Naive B cell (primary cell): ENCODE measurements at regions not wholly inside any gene's neighbourhood (a gene's known extent, or its start where the extent isn't known, plus 50 kb on each side); places are given as distances from the start of the nearest gene placed in this dataset.
A peak's percentile ranks its signal among the peaks of the same experiment; 100 is the strongest.

Source experiments
- ATAC-seq, 2 donors: fragments of 150-1000 bp; cut with Tn5 transposase; 2 replicates each; pipeline ENCODE4 v1.10.0; 2021; ENCODE audit warnings: low read depth in 2 of 2, mild to moderate bottlenecking in 2 of 2, moderate library complexity in 2 of 2
- DNase-seq: peaks from one replicate; pipeline ENCODE4 v3.0.0; 2022
- H3K27ac Mint-ChIP-seq, 6 donors: one replicate each; pipeline ENCODE4 v1.8.0; 2020 to 2022; ENCODE audit warnings: mild to moderate bottlenecking in 6 of 6, mixed read lengths in 6 of 6, moderate library complexity in 5 of 6, inconsistent platforms in 2 of 6
- H3K27me3 Mint-ChIP-seq, 3 donors: one replicate each; pipeline ENCODE4 v1.8.0; 2021 to 2022; ENCODE audit warnings: mixed read lengths in 3 of 3, mild to moderate bottlenecking in 1 of 3
- H3K36me3 Mint-ChIP-seq, 2 donors: one replicate each; pipeline ENCODE4 v1.8.0; 2020 to 2022; ENCODE audit warnings: mixed read lengths in 2 of 2, inconsistent platforms in 1 of 2, mild to moderate bottlenecking in 1 of 2
- H3K4me1 Mint-ChIP-seq, 3 donors: one replicate each; pipeline ENCODE4 v1.8.0; 2020 to 2022; ENCODE audit warnings: mixed read lengths in 3 of 3, inconsistent platforms in 1 of 3, mild to moderate bottlenecking in 1 of 3, moderate library complexity in 1 of 3
- H3K4me3 Mint-ChIP-seq, 8 donors: one replicate each; pipeline ENCODE4 v1.8.0; 2020 to 2022; ENCODE audit warnings: mild to moderate bottlenecking in 8 of 8, mixed read lengths in 8 of 8, moderate library complexity in 8 of 8, inconsistent platforms in 2 of 8
- H3K9me3 Mint-ChIP-seq, 7 donors: one replicate each; pipeline ENCODE4 v1.8.0; 2020 to 2022; ENCODE audit warnings: mixed read lengths in 7 of 7, mild to moderate bottlenecking in 5 of 7, inconsistent platforms in 2 of 7, moderate library complexity in 1 of 7

- peaks cover 0 to 2% (median 0%) of the 10 kb centered on the region in 7 donors for H3K9me3 Mint-ChIP-seq
- peak; percentile 44 to 46 for ATAC-seq
- H3K4me1 Mint-ChIP-seq: peaks cover 44 to 70% (median 63%) of the 10 kb centered on the region in 3 donors
- H3K4me3 Mint-ChIP-seq: peak overlapping the region in 5 of 8 donors; percentile 38 to 79 (median 58)
- no peaks in the 10 kb centered on the region for H3K27me3 Mint-ChIP-seq
- H3K27ac Mint-ChIP-seq: peak overlapping the region; percentile 68 to 96 (median 82)
- H3K36me3 Mint-ChIP-seq: no peaks in the 10 kb centered on the region
- no peak for DNase-seq
These were observed 51.8 kb upstream of the RIPOR2 start for GRCh38 chr6:24987446-24988115.

- H3K36me3 Mint-ChIP-seq: no peaks in the 10 kb centered on the region
- peak overlapping the region in 5 of 6 donors; percentile 47 to 96 (median 82) for H3K27ac Mint-ChIP-seq
These were observed 52.8 kb upstream of the RIPOR2 start for GRCh38 chr6:24988562-24988961.

GRCh38 chr6:24990236-24990845, 54.6 kb upstream of the RIPOR2 start:
- Mint-ChIP-seq H3K27me3 (no peaks in the 10 kb centered on the region), H3K9me3 (peaks cover 0 to 2% (median 0%) of the 10 kb centered on the region in 7 donors), H3K4me3 (peak overlapping the region in 7 of 8 donors; percentile 9 to 57 (median 37)), H3K36me3 (no peaks in the 10 kb centered on the region), H3K4me1 (peaks cover 50 to 68% (median 62%) of the 10 kb centered on the region in 3 donors), H3K27ac (peak overlapping the region; percentile 36 to 97 (median 60))
- ATAC-seq: peak; percentile 45 to 53
- no peak for DNase-seq

More at GRCh38 chr6:24988562-24988961, 52.8 kb upstream of the RIPOR2 start:
- Mint-ChIP-seq H3K9me3 (peaks cover 0 to 2% (median 0%) of the 10 kb centered on the region in 7 donors), H3K4me1 (peaks cover 44 to 63% (median 58%) of the 10 kb centered on the region in 3 donors), H3K4me3 (peak overlapping the region in 4 of 8 donors; percentile 12 to 51 (median 39)), H3K27me3 (no peaks in the 10 kb centered on the region)
- no peak for ATAC-seq
- DNase-seq: no peak

GRCh38 chr6:24990944-24991809, 55.4 kb upstream of the RIPOR2 start:
- Mint-ChIP-seq H3K9me3 (peaks cover 0 to 2% (median 0%) of the 10 kb centered on the region in 7 donors), H3K4me1 (peaks cover 52 to 73% (median 70%) of the 10 kb centered on the region in 3 donors), H3K27me3 (no peaks in the 10 kb centered on the region), H3K36me3 (no peaks in the 10 kb centered on the region), H3K27ac (peak overlapping the region; percentile 41 to 93 (median 80)), H3K4me3 (peak overlapping the region in 7 of 8 donors; percentile 37 to 81 (median 53))
- DNase-seq: no peak
- no peak for ATAC-seq

- ATAC-seq (peak; percentile 77 to 80), DNase-seq (peak; percentile 78)
- H3K36me3 Mint-ChIP-seq: no peaks in the 10 kb centered on the region
- no peaks in the 10 kb centered on the region for H3K9me3 Mint-ChIP-seq
- peak overlapping the region in 7 of 8 donors; percentile 37 to 81 (median 53) for H3K4me3 Mint-ChIP-seq
- H3K4me1 Mint-ChIP-seq: peaks cover 55 to 73% (median 72%) of the 10 kb centered on the region in 3 donors
- no peaks in the 10 kb centered on the region for H3K27me3 Mint-ChIP-seq
- peak overlapping the region; percentile 49 to 93 (median 82) for H3K27ac Mint-ChIP-seq
These were observed 56.2 kb upstream of the RIPOR2 start for GRCh38 chr6:24991810-24992467.

GRCh38 chr6:24994812-24995211, 59.1 kb upstream of the RIPOR2 start:
- peak overlapping the region in 2 of 6 donors; percentile 8 to 67 for H3K27ac Mint-ChIP-seq
- ATAC-seq (no peak), DNase-seq (no peak)
- H3K4me3 Mint-ChIP-seq: peak overlapping the region in 1 of 8 donors; percentile 20
- H3K36me3 Mint-ChIP-seq: no peaks in the 10 kb centered on the region
- H3K4me1 Mint-ChIP-seq: peaks cover 62 to 83% (median 82%) of the 10 kb centered on the region in 3 donors
- H3K27me3 Mint-ChIP-seq: no peaks in the 10 kb centered on the region
- no peaks in the 10 kb centered on the region for H3K9me3 Mint-ChIP-seq

GRCh38 chr6:24995270-24995669, 59.5 kb upstream of the RIPOR2 start:
- ATAC-seq (no peak), DNase-seq (no peak)
- Mint-ChIP-seq H3K27me3 (no peaks in the 10 kb centered on the region), H3K36me3 (no peaks in the 10 kb centered on the region), H3K9me3 (peaks cover 0 to 3% (median 0%) of the 10 kb centered on the region in 7 donors), H3K4me1 (peaks cover 62 to 83% (median 82%) of the 10 kb centered on the region in 3 donors), H3K4me3 (no peak overlapping the region), H3K27ac (peak overlapping the region in 1 of 6 donors; percentile 67)

GRCh38 chr6:24996269-24996836, 60.6 kb upstream of the RIPOR2 start:
- ATAC-seq: peak; percentile 56 to 58
- Mint-ChIP-seq H3K36me3 (no peaks in the 10 kb centered on the region), H3K4me3 (peak overlapping the region in 7 of 8 donors; percentile 27 to 74 (median 52)), H3K9me3 (peaks cover 0 to 3% (median 0%) of the 10 kb centered on the region in 7 donors), H3K4me1 (peaks cover 55 to 78% (median 76%) of the 10 kb centered on the region in 3 donors), H3K27me3 (no peaks in the 10 kb centered on the region), H3K27ac (peak overlapping the region; percentile 21 to 84 (median 71))
- no peak for DNase-seq

- Mint-ChIP-seq H3K9me3 (peaks cover 0 to 3% (median 0%) of the 10 kb centered on the region in 7 donors), H3K27me3 (no peaks in the 10 kb centered on the region), H3K4me3 (peak overlapping the region in 6 of 8 donors; percentile 17 to 73 (median 43)), H3K27ac (peak overlapping the region in 3 of 6 donors; percentile 21 to 82 (median 70)), H3K36me3 (no peaks in the 10 kb centered on the region), H3K4me1 (peaks cover 48 to 71% (median 69%) of the 10 kb centered on the region in 3 donors)
- ATAC-seq (peak; percentile 68 to 69), DNase-seq (no peak)
These were observed 61.5 kb upstream of the RIPOR2 start for GRCh38 chr6:24997231-24997630.

- H3K27me3 Mint-ChIP-seq: no peaks in the 10 kb centered on the region
- ATAC-seq (no peak), DNase-seq (no peak)
- peak overlapping the region in 5 of 8 donors; percentile 26 to 73 (median 52) for H3K4me3 Mint-ChIP-seq
- H3K4me1 Mint-ChIP-seq: peaks cover 47 to 73% (median 67%) of the 10 kb centered on the region in 3 donors
- no peaks in the 10 kb centered on the region for H3K36me3 Mint-ChIP-seq
- H3K27ac Mint-ChIP-seq: peak overlapping the region in 4 of 6 donors; percentile 53 to 87 (median 76)
- peaks cover 0 to 3% (median 0%) of the 10 kb centered on the region in 7 donors for H3K9me3 Mint-ChIP-seq
These were observed 62.1 kb upstream of the RIPOR2 start for GRCh38 chr6:24997905-24998304.

GRCh38 chr6:25002326-25003091, 66.7 kb upstream of the RIPOR2 start:
- Mint-ChIP-seq H3K27me3 (no peaks in the 10 kb centered on the region), H3K4me3 (no peak overlapping the region), H3K4me1 (peaks cover 52 to 73% (median 69%) of the 10 kb centered on the region in 3 donors)

More at GRCh38 chr6:25002326-25003091, 66.7 kb upstream of the RIPOR2 start:
- Mint-ChIP-seq H3K9me3 (peaks cover 0 to 3% (median 0%) of the 10 kb centered on the region in 7 donors), H3K27ac (peak overlapping the region in 2 of 6 donors; percentile 29 to 97), H3K36me3 (no peaks in the 10 kb centered on the region)
- ATAC-seq: no peak
- no peak for DNase-seq
